ENCODE measurements at regions not wholly inside any gene's neighbourhood (a gene's known extent, or its start where the extent isn't known, plus 50 kb on each side); places are given as distances from the start of the nearest gene placed in this dataset.
"Not testable (repeated sequence)": the region's sequence is repeated elsewhere in the genome, so short reads cannot be mapped to it uniquely, and the experiment has no call there.

- not testable (repeated sequence) for H3K9me3 Mint-ChIP-seq; H3K4me3 Mint-ChIP-seq; H3K27me3 Mint-ChIP-seq (ENCODE audit: insufficient read depth); H3K36me3 Mint-ChIP-seq (ENCODE audit: low read depth)
- peak; percentile 57 for DNase-seq
- Mint-ChIP-seq H3K4me1 (ENCODE audit: low read depth) (peaks cover 16% of the 10 kb centered on the region), H3K27ac (peak overlapping the region; percentile 28)
- peak; percentile 79 for TF ChIP-seq CTCF (IDR thresholded peaks at IDR 0.05)
Measured at GRCh38 chr14:38600572-38600971, 344.7 kb upstream of the CLEC14A start.

DNA sequence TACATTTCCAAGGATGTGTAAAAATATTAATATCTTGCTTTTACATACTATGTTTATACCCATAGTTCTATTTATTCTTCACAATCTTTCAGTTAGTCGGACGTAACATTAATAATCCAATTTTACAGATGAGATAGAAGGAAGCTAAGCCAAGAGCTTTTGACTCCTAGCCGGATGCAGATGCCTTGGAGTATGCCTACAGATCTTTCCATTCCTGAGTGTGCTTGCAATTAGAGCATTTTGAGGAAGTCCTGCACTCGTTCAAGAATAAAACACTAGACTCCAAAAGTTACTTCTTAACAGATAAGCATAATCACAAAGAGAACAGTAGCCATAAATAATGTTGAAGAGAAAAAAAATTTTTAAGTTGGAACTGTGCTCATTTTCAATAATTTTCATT is 337.6 kb upstream of the CLEC14A start:
- DNase-seq = no peak
- H3K27ac Mint-ChIP-seq = no peak overlapping the region
- no peaks in the 10 kb centered on the region for H3K4me1 Mint-ChIP-seq (ENCODE audit: low read depth)
- H3K36me3 Mint-ChIP-seq (ENCODE audit: low read depth) = no peaks in the 10 kb centered on the region
- TF ChIP-seq CTCF (IDR thresholded peaks at IDR 0.05) = no peak
- no peak overlapping the region for H3K4me3 Mint-ChIP-seq
- no peaks in the 10 kb centered on the region; the same call in 1 of the 2 replicates for H3K9me3 Mint-ChIP-seq
- H3K27me3 Mint-ChIP-seq (ENCODE audit: insufficient read depth) = no peaks in the 10 kb centered on the region

DNA sequence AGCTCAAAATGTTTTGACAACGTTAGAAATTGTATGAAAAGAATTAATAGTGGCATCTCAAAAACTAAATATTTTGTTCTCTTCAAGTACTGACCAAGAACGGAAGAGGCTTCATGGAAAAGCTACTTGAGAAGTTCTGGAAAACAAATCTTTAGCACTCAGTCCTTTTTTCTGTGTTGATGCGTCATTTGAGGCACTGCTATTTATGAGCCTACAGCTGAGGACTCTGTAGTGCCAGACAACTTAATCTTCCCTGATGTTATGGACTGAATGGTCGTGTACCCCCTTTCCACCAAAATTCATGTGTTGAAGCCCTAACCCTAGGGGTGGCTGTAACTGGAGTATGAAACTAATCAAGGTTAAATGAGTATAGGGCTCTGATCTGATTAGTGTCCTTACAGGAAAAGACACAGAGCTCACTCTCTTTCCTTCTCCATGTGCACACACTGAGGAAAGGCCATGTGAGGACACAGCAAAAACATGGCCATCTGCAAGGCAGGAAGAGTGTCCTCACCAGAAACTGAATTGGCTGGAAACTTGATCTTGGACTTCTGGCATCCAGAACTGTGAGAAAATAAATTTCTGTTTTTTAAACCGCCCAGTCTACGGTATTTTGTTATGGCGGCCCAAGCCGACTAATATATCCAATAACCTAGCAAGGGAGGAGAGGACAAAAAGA is 337.0 kb upstream of the CLEC14A start:
- H3K36me3 Mint-ChIP-seq (ENCODE audit: low read depth) = no peaks in the 10 kb centered on the region
- no peak overlapping the region for H3K27ac Mint-ChIP-seq
- H3K9me3 Mint-ChIP-seq = no peaks in the 10 kb centered on the region; the same call in 1 of the 2 replicates
- no peak for DNase-seq
- no peak overlapping the region for H3K4me3 Mint-ChIP-seq
- no peaks in the 10 kb centered on the region for H3K4me1 Mint-ChIP-seq (ENCODE audit: low read depth)
- H3K27me3 Mint-ChIP-seq (ENCODE audit: insufficient read depth) = no peaks in the 10 kb centered on the region
- no peak for TF ChIP-seq CTCF (IDR thresholded peaks at IDR 0.05)

DNA sequence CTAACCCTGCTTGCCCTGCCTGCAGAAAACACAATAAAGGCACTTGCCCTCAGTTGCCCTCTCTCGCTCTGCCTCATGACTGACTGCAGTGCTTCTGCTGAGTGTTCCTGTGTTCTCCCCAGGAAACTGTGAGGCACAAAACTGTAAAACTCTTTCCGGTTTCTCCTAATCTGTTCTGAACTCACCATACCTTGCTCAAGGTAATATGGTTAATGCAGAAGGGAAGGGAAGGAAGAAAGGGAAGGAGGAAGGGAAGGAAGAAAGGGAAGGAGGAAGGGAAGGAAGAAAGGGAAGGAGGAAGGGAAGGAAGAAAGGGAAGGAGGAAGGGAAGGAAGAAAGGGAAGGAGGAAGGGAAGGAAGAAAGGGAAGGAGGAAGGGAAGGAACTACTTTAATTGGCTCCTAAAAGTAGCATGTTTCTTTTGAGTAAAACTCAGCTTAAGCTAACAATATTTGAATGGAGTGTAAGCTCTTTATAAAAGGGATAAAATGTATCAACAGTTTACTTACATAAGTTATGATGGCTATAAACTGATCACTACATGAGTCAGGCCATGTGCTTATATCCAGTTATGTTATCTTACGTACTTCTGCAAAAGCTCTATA is 334.0 kb upstream of the CLEC14A start:
- no peaks in the 10 kb centered on the region for H3K9me3 Mint-ChIP-seq
- DNase-seq = no peak

GRCh38 chr14:38583471-38583870 is 327.6 kb upstream of the CLEC14A start:
- H3K27ac Mint-ChIP-seq = no peak overlapping the region
- TF ChIP-seq CTCF (IDR thresholded peaks at IDR 0.05) = no peak
- H3K4me1 Mint-ChIP-seq (ENCODE audit: low read depth) = no peaks in the 10 kb centered on the region
- DNase-seq = no peak
- H3K36me3 Mint-ChIP-seq (ENCODE audit: low read depth) = no peaks in the 10 kb centered on the region
- no peaks in the 10 kb centered on the region for H3K9me3 Mint-ChIP-seq
- H3K4me3 Mint-ChIP-seq = no peak overlapping the region
- H3K27me3 Mint-ChIP-seq (ENCODE audit: insufficient read depth) = no peaks in the 10 kb centered on the region; the same call in 1 of the 2 replicates

More for the DNA sequence above, 334.0 kb upstream of the CLEC14A start:
- H3K4me3 Mint-ChIP-seq = no peak overlapping the region
- no peaks in the 10 kb centered on the region for H3K36me3 Mint-ChIP-seq (ENCODE audit: low read depth)
- H3K27me3 Mint-ChIP-seq (ENCODE audit: insufficient read depth) = no peaks in the 10 kb centered on the region
- TF ChIP-seq CTCF (IDR thresholded peaks at IDR 0.05) = no peak
- no peak overlapping the region for H3K27ac Mint-ChIP-seq
- H3K4me1 Mint-ChIP-seq (ENCODE audit: low read depth) = no peaks in the 10 kb centered on the region

All from HFFc6 (cell line).